Endothelial cell of umbilical vein (primary cell): ENCODE measurements at regions not wholly inside any gene's neighbourhood (a gene's known extent, or its start where the extent isn't known, plus 50 kb on each side); places are given as distances from the start of the nearest gene placed in this dataset.

ENCODE experiments used
- EZH2 ChIP-seq: IDR thresholded peaks from 2 replicates; pipeline ENCODE4 v1.6.1; 2012; ENCODE audit warnings: borderline replicate concordance, low read depth, mild to moderate bottlenecking, moderate library complexity, low read length, inconsistent platforms; ENCODE audit not compliant: severe bottlenecking
- MYC ChIP-seq: IDR thresholded peaks from one replicate; pipeline ENCODE4 v1.6.1; 2011; ENCODE audit warnings: mild to moderate bottlenecking, low read depth, low read length
- POLR2A ChIP-seq: IDR thresholded peaks from 2 replicates; pipeline ENCODE4 v1.6.1; 2012; ENCODE audit warnings: low read depth, mild to moderate bottlenecking, control low read depth, low read length
- POLR2AphosphoS5 ChIP-seq: IDR thresholded peaks from 2 replicates; pipeline ENCODE4 v1.6.1; 2012; ENCODE audit warnings: low read depth, mild to moderate bottlenecking, control low read depth, low read length, moderate library complexity; ENCODE audit not compliant: insufficient read depth
- TF ChIP-seq, protein P1 (sequence below), 2 donors: IDR thresholded peaks; 1 replicate in 1 of 2; 2 replicates in 1 of 2; pipeline ENCODE4 v1.5.1; 2011; ENCODE audit warnings: low read length in 2 of 2, mild to moderate bottlenecking in 2 of 2, moderate library complexity in 2 of 2, control low read depth in 1 of 2, inconsistent platforms in 1 of 2, low read depth in 1 of 2; ENCODE audit not compliant: insufficient read depth in 1 of 2; ENCODE audit errors: extremely low read depth in 1 of 2

DNA sequence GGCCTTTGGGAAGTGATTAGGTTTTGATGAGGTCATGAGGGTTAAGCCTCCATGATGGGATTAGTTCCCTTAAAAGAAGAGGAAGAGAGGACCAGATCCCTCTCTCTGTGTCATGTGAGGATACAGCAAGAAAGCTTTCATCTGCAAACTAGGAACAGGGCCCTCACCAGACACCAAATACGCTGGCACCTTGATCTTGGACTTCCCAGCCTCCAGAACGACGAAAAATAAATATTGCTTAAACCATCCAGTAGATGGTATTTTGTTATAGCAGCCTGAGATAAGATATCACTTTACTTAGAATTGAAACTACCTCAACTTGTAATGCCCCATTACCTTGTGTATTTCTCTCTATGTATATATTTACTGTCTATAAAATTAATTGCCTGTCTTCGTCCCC is 65.4 kb upstream of the NNAT start:
- TF ChIP-seq, protein P1, sequence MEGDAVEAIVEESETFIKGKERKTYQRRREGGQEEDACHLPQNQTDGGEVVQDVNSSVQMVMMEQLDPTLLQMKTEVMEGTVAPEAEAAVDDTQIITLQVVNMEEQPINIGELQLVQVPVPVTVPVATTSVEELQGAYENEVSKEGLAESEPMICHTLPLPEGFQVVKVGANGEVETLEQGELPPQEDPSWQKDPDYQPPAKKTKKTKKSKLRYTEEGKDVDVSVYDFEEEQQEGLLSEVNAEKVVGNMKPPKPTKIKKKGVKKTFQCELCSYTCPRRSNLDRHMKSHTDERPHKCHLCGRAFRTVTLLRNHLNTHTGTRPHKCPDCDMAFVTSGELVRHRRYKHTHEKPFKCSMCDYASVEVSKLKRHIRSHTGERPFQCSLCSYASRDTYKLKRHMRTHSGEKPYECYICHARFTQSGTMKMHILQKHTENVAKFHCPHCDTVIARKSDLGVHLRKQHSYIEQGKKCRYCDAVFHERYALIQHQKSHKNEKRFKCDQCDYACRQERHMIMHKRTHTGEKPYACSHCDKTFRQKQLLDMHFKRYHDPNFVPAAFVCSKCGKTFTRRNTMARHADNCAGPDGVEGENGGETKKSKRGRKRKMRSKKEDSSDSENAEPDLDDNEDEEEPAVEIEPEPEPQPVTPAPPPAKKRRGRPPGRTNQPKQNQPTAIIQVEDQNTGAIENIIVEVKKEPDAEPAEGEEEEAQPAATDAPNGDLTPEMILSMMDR (IDR thresholded peaks at IDR 0.05; ENCODE audit: extremely low read depth in 1 of 2, insufficient read depth in 1 of 2, low read depth in 1 of 2, low read length in 2 of 2): no peak
- TF ChIP-seq EZH2: no peak
- no peak for TF ChIP-seq POLR2A
- TF ChIP-seq MYC: no peak
- TF ChIP-seq POLR2AphosphoS5: no peak
